ENCODE measurements at regions not wholly inside any gene's neighbourhood (a gene's known extent, or its start where the extent isn't known, plus 50 kb on each side); places are given as distances from the start of the nearest gene placed in this dataset.

DNA sequence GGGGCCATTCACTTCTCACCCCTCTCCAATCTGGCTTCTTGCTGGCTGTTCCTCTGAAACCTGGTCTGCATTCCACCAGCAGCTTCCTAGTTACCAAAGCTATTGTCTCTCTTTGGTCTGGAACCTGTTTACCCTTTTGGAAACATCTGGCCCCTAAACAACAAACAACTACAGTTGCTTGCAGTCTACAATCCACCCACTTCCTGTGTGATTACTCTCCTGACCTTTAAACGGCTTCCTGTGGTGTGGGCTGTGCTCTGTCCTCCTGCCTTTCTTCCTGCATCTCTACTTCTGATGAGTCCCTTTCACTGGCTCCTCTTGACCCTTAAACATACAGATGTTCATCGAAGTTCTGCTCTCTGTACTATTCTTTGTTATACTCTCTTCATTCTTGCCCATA is 303.8 kb downstream of the TDRD15 start:
- intact Hi-C loops (cut with micrococcal nuclease), result no loop called here
- Histone ChIP-seq H3K9me3 (ENCODE audit: control insufficient read depth in 1 of 2, insufficient read depth in 1 of 2, low read depth in 1 of 2, low read length in 2 of 2) (peaks cover 0 to 2% of the 10 kb centered on the region in 2 experiments; a peak in 2 of 4 replicates), H3K4me1 (ENCODE audit: control insufficient read depth in 1 of 2, insufficient read depth in 2 of 2, low read length in 2 of 2) (no peaks in the 10 kb centered on the region), H3K79me2 (ENCODE audit: insufficient read depth, low read length) (no peaks in the 10 kb centered on the region), H3K27ac (ENCODE audit: low read depth, low read length) (no peak overlapping the region), H3K9me2 (ENCODE audit: insufficient read depth) (no peaks in the 10 kb centered on the region), H3K36me3 (ENCODE audit: control insufficient read depth in 1 of 2, insufficient read depth in 2 of 2, low read length in 2 of 2) (no peaks in the 10 kb centered on the region), H3K27me3 (ENCODE audit: insufficient read depth, low read length) (no peaks in the 10 kb centered on the region), H2AFZ (ENCODE audit: low read depth, low read length, poor library complexity, severe bottlenecking) (no peak overlapping the region), H3K4me2 (ENCODE audit: low read length) (no peak overlapping the region), H3K9ac (ENCODE audit: low read length) (no peak overlapping the region), H4K20me1 (ENCODE audit: insufficient read depth) (no peaks in the 10 kb centered on the region), H3K4me3 (replicated peaks in 1 of 2; ENCODE audit: low read depth in 1 of 2, low read length in 2 of 2) (no peak overlapping the region)
- ChIA-PET RAD21 (ENCODE audit: low non-redundant PET in 1 of 2, low total read pairs in 2 of 2, uncharacterized antibody in 2 of 2, unreplicated experiment in 2 of 2) (no interaction called here), POLR2A (no interaction called here), CTCF (no interaction called here)
- DNase-seq (ENCODE audit: low read depth, low spot score), result no peak
- BruUV-seq (replicated peaks), result no TSS peak
- TF ChIP-seq ZNF274 (IDR thresholded peaks at IDR 0.05; ENCODE audit: low read depth, low read length), result no peak
- TF ChIP-seq YY1 (IDR thresholded peaks at IDR 0.05; ENCODE audit: extremely low read depth, insufficient replicate concordance, low read depth, low read length), result no peak
- no peak for ATAC-seq

- Histone ChIP-seq H4K20me1 (ENCODE audit: insufficient read depth) (no peaks in the 10 kb centered on the region), H3K9me2 (ENCODE audit: insufficient read depth) (no peaks in the 10 kb centered on the region), H3K79me2 (ENCODE audit: insufficient read depth, low read length) (no peaks in the 10 kb centered on the region), H3K36me3 (ENCODE audit: control insufficient read depth in 1 of 2, insufficient read depth in 2 of 2, low read length in 2 of 2) (no peaks in the 10 kb centered on the region), H2AFZ (ENCODE audit: low read depth, low read length, poor library complexity, severe bottlenecking) (no peak overlapping the region), H3K4me1 (ENCODE audit: control insufficient read depth in 1 of 2, insufficient read depth in 2 of 2, low read length in 2 of 2) (no peaks in the 10 kb centered on the region), H3K9me3 (ENCODE audit: control insufficient read depth in 1 of 2, insufficient read depth in 1 of 2, low read depth in 1 of 2, low read length in 2 of 2) (peaks cover 0 to 2% of the 10 kb centered on the region in 2 experiments; a peak in 2 of 4 replicates), H3K27me3 (ENCODE audit: insufficient read depth, low read length) (no peaks in the 10 kb centered on the region), H3K27ac (ENCODE audit: low read depth, low read length) (no peak overlapping the region), H3K4me2 (ENCODE audit: low read length) (no peak overlapping the region), H3K9ac (ENCODE audit: low read length) (no peak overlapping the region), H3K4me3 (replicated peaks in 1 of 2; ENCODE audit: low read depth in 1 of 2, low read length in 2 of 2) (no peak overlapping the region)
- no peak for DNase-seq (ENCODE audit: low read depth, low spot score)
- no peak for ATAC-seq
- intact Hi-C loops (cut with micrococcal nuclease), result no loop called here
- ChIA-PET CTCF (no interaction called here), POLR2A (no interaction called here), RAD21 (ENCODE audit: low non-redundant PET in 1 of 2, low total read pairs in 2 of 2, uncharacterized antibody in 2 of 2, unreplicated experiment in 2 of 2) (no interaction called here)
- BruUV-seq (replicated peaks), result no TSS peak
- TF ChIP-seq SIN3A (IDR thresholded peaks at IDR 0.05; ENCODE audit: low read depth), result no peak
- TF ChIP-seq YY1 (IDR thresholded peaks at IDR 0.05; ENCODE audit: extremely low read depth, insufficient replicate concordance, low read depth, low read length), result no peak
- TF ChIP-seq, protein P1, sequence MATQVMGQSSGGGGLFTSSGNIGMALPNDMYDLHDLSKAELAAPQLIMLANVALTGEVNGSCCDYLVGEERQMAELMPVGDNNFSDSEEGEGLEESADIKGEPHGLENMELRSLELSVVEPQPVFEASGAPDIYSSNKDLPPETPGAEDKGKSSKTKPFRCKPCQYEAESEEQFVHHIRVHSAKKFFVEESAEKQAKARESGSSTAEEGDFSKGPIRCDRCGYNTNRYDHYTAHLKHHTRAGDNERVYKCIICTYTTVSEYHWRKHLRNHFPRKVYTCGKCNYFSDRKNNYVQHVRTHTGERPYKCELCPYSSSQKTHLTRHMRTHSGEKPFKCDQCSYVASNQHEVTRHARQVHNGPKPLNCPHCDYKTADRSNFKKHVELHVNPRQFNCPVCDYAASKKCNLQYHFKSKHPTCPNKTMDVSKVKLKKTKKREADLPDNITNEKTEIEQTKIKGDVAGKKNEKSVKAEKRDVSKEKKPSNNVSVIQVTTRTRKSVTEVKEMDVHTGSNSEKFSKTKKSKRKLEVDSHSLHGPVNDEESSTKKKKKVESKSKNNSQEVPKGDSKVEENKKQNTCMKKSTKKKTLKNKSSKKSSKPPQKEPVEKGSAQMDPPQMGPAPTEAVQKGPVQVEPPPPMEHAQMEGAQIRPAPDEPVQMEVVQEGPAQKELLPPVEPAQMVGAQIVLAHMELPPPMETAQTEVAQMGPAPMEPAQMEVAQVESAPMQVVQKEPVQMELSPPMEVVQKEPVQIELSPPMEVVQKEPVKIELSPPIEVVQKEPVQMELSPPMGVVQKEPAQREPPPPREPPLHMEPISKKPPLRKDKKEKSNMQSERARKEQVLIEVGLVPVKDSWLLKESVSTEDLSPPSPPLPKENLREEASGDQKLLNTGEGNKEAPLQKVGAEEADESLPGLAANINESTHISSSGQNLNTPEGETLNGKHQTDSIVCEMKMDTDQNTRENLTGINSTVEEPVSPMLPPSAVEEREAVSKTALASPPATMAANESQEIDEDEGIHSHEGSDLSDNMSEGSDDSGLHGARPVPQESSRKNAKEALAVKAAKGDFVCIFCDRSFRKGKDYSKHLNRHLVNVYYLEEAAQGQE (IDR thresholded peaks at IDR 0.05; ENCODE audit: low read depth), result no peak
- TF ChIP-seq ATF3 (IDR thresholded peaks at IDR 0.05), result no peak
- TF ChIP-seq POLR2AphosphoS5 (IDR thresholded peaks at IDR 0.05; ENCODE audit: low read depth, low read length), result no peak
- TF ChIP-seq MAX (IDR thresholded peaks at IDR 0.05), result no peak
- TF ChIP-seq EZH2phosphoT487 (IDR thresholded peaks at IDR 0.05; ENCODE audit: borderline replicate concordance), result no peak
- no peak for TF ChIP-seq SRF (IDR thresholded peaks at IDR 0.05; ENCODE audit: low read depth)
- TF ChIP-seq ELF1 (IDR thresholded peaks at IDR 0.05; ENCODE audit: borderline replicate concordance, low read depth), result no peak
- TF ChIP-seq ZBTB33 (IDR thresholded peaks at IDR 0.05; ENCODE audit: extremely low read depth, insufficient replicate concordance, low read length), result no peak
- TF ChIP-seq TCF7L2 (IDR thresholded peaks at IDR 0.05; ENCODE audit: borderline replicate concordance, extremely low read depth, insufficient read depth, insufficient read length), result no peak
- TF ChIP-seq CBX3 (IDR thresholded peaks at IDR 0.05; ENCODE audit: low read depth), result no peak
- TF ChIP-seq SP1 (IDR thresholded peaks at IDR 0.05; ENCODE audit: low read depth), result no peak
- TF ChIP-seq ZFX (IDR thresholded peaks at IDR 0.05), result no peak
- TF ChIP-seq EGR1 (IDR thresholded peaks at IDR 0.05; ENCODE audit: low read depth), result no peak
Measured at GRCh38 chr2:21428754-21429153, 305.0 kb downstream of the TDRD15 start.
